ENCODE measurements at regions not wholly inside any gene's neighbourhood (a gene's known extent, or its start where the extent isn't known, plus 50 kb on each side); places are given as distances from the start of the nearest gene placed in this dataset.

- DNase-seq, result no peak
Observed at GRCh38 chrX:11953615-11954014, 184.7 kb upstream of the FRMPD4 start.

GRCh38 chrX:11954176-11954575 is 184.1 kb upstream of the FRMPD4 start:
- no peak for DNase-seq

- no peak for DNase-seq
Observed at GRCh38 chrX:11960031-11960430, 178.2 kb upstream of the FRMPD4 start.

GRCh38 chrX:11965436-11965835 is 172.8 kb upstream of the FRMPD4 start:
- DNase-seq, result no peak

- no peak for DNase-seq
Observed at GRCh38 chrX:11967986-11968869, 170.0 kb upstream of the FRMPD4 start.

- DNase-seq, result no peak
Observed at GRCh38 chrX:11968991-11969390, 169.3 kb upstream of the FRMPD4 start.

GRCh38 chrX:11970578-11971359 is 167.5 kb upstream of the FRMPD4 start:
- no peak for DNase-seq

- DNase-seq, result no peak
Observed at GRCh38 chrX:11976663-11977062, 161.6 kb upstream of the FRMPD4 start.

GRCh38 chrX:11992271-11992670 is 146.0 kb upstream of the FRMPD4 start:
- DNase-seq, result no peak

GRCh38 chrX:11995146-11995545 is 143.1 kb upstream of the FRMPD4 start:
- DNase-seq, result no peak

GRCh38 chrX:11996810-11997209 is 141.5 kb upstream of the FRMPD4 start:
- peak in 1 of 2 experiments; percentile 4 for DNase-seq

- DNase-seq, result no peak
Observed at GRCh38 chrX:11998944-11999343, 139.3 kb upstream of the FRMPD4 start.

GRCh38 chrX:12002876-12003275 is 135.4 kb upstream of the FRMPD4 start:
- no peak for DNase-seq

- no peak for DNase-seq
Observed at GRCh38 chrX:12007881-12008280, 130.4 kb upstream of the FRMPD4 start.

GRCh38 chrX:12010436-12010835 is 127.8 kb upstream of the FRMPD4 start:
- DNase-seq, result no peak

- no peak for DNase-seq
Observed at GRCh38 chrX:12011075-12011474, 127.2 kb upstream of the FRMPD4 start.

GRCh38 chrX:12013211-12013618 is 125.1 kb upstream of the FRMPD4 start:
- DNase-seq, result no peak

- no peak for DNase-seq
Observed at GRCh38 chrX:12021698-12022097, 116.6 kb upstream of the FRMPD4 start.

- DNase-seq, result no peak
Observed at GRCh38 chrX:12026481-12026880, 111.8 kb upstream of the FRMPD4 start.

- no peak for DNase-seq
Observed at GRCh38 chrX:12032082-12032481, 106.2 kb upstream of the FRMPD4 start.

- no peak for DNase-seq
Observed at GRCh38 chrX:12034741-12035140, 103.5 kb upstream of the FRMPD4 start.

GRCh38 chrX:12042615-12043014 is 95.7 kb upstream of the FRMPD4 start:
- no peak for DNase-seq

- no peak for DNase-seq
Observed at GRCh38 chrX:12052109-12052508, 86.2 kb upstream of the FRMPD4 start.

GRCh38 chrX:12058087-12058486 is 80.2 kb upstream of the FRMPD4 start:
- DNase-seq, result no peak

Data from Kasumi-1 (cell line).